ENCODE measurements at regions not wholly inside any gene's neighbourhood (a gene's known extent, or its start where the extent isn't known, plus 50 kb on each side); places are given as distances from the start of the nearest gene placed in this dataset.

DNA sequence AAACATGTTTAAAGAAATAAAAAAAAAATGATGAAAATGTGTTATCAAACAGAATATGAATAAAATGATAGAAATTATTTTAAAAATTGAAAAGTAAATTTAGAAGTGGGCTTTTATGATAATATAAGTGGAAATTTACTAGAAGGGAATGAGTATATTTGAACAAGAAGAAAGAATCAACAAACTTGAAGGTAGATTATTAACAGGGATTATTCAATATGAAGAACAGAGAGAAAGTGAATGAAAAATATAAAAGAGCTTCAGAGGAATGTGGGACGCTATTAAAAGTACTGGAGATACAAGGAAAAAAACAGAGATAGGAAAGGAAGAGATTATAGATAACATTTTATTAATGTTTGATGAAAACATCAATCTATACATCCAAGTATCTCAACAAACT is 1014.4 kb upstream of the CITED2 start:
- H2AFZ ChIP-seq (ENCODE audit: low read depth, low read length): no peak overlapping the region
- no peak overlapping the region for H3K4me2 ChIP-seq (ENCODE audit: low read length)
- no peaks in the 10 kb centered on the region for H3K79me2 ChIP-seq (replicated peaks; ENCODE audit: insufficient read depth, low read length)
- no peak overlapping the region for H3K9ac ChIP-seq (ENCODE audit: low read length)
- H3K27me3 ChIP-seq (ENCODE audit: insufficient read depth, low read depth, low read length): no peaks in the 10 kb centered on the region
- no peaks in the 10 kb centered on the region for H3K36me3 ChIP-seq (ENCODE audit: insufficient read depth, low read length)
- H3K9me2 ChIP-seq (ENCODE audit: insufficient read depth, low read length): no peaks in the 10 kb centered on the region
- no peak for TF ChIP-seq POLR2AphosphoS5 (IDR thresholded peaks at IDR 0.05)
- no peak for TF ChIP-seq SMC3 (conservative IDR thresholded peaks at IDR 0.05; ENCODE audit: poor library complexity)
- TF ChIP-seq EP300 (conservative IDR thresholded peaks at IDR 0.05; ENCODE audit: poor library complexity, severe bottlenecking): no peak
- TF ChIP-seq TAF1 (IDR thresholded peaks at IDR 0.05; ENCODE audit: low read depth): no peak
- H3K9me3 ChIP-seq (ENCODE audit: low read length): peaks cover 5% of the 10 kb centered on the region
- no peak overlapping the region for H3K27ac ChIP-seq (ENCODE audit: low read length)
- H3K4me3 ChIP-seq (ENCODE audit: low read length): no peak overlapping the region
- no peaks in the 10 kb centered on the region for H4K20me1 ChIP-seq (ENCODE audit: insufficient read depth)
- H3F3A ChIP-seq (ENCODE audit: insufficient read depth, low read length, poor library complexity, severe bottlenecking): no peaks in the 10 kb centered on the region

DNA sequence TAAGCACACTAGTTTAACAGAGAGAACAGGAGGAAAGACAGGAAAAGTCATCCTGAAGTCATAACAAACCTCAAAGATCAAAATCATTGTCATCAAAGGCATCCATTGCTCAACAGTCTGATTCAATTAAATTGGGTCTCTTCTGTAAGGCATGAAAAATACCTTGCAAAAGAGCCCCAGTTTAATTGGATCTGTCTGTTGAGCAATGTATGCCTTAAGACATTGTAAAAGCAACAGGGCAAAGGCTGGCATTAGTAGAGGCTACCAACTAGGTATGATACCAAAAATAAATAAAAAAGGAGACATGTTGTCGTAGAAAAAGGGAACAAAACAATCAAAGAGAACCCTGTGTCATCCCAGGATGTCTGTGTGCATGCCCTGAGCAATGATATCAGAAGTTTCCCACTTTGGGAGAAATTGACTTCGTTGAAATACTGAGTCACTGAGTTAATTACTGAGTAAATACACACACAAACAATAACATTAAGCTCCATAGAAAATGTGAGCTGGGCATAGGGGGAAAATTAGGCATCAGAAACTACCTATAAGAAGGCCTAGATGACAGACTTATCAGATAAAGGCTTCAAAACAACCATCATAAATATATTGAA is 1013.8 kb upstream of the CITED2 start:
- no peak for TF ChIP-seq RAD21 (conservative IDR thresholded peaks at IDR 0.05)
- TF ChIP-seq, protein P1, sequence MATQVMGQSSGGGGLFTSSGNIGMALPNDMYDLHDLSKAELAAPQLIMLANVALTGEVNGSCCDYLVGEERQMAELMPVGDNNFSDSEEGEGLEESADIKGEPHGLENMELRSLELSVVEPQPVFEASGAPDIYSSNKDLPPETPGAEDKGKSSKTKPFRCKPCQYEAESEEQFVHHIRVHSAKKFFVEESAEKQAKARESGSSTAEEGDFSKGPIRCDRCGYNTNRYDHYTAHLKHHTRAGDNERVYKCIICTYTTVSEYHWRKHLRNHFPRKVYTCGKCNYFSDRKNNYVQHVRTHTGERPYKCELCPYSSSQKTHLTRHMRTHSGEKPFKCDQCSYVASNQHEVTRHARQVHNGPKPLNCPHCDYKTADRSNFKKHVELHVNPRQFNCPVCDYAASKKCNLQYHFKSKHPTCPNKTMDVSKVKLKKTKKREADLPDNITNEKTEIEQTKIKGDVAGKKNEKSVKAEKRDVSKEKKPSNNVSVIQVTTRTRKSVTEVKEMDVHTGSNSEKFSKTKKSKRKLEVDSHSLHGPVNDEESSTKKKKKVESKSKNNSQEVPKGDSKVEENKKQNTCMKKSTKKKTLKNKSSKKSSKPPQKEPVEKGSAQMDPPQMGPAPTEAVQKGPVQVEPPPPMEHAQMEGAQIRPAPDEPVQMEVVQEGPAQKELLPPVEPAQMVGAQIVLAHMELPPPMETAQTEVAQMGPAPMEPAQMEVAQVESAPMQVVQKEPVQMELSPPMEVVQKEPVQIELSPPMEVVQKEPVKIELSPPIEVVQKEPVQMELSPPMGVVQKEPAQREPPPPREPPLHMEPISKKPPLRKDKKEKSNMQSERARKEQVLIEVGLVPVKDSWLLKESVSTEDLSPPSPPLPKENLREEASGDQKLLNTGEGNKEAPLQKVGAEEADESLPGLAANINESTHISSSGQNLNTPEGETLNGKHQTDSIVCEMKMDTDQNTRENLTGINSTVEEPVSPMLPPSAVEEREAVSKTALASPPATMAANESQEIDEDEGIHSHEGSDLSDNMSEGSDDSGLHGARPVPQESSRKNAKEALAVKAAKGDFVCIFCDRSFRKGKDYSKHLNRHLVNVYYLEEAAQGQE (IDR thresholded peaks at IDR 0.05; ENCODE audit: borderline replicate concordance): no peak
- TF ChIP-seq, protein P2, sequence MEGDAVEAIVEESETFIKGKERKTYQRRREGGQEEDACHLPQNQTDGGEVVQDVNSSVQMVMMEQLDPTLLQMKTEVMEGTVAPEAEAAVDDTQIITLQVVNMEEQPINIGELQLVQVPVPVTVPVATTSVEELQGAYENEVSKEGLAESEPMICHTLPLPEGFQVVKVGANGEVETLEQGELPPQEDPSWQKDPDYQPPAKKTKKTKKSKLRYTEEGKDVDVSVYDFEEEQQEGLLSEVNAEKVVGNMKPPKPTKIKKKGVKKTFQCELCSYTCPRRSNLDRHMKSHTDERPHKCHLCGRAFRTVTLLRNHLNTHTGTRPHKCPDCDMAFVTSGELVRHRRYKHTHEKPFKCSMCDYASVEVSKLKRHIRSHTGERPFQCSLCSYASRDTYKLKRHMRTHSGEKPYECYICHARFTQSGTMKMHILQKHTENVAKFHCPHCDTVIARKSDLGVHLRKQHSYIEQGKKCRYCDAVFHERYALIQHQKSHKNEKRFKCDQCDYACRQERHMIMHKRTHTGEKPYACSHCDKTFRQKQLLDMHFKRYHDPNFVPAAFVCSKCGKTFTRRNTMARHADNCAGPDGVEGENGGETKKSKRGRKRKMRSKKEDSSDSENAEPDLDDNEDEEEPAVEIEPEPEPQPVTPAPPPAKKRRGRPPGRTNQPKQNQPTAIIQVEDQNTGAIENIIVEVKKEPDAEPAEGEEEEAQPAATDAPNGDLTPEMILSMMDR (IDR thresholded peaks at IDR 0.05; ENCODE audit: poor library complexity, severe bottlenecking): no peak
- TF ChIP-seq SMC3 (conservative IDR thresholded peaks at IDR 0.05; ENCODE audit: poor library complexity): no peak
- TF ChIP-seq EP300 (conservative IDR thresholded peaks at IDR 0.05; ENCODE audit: poor library complexity, severe bottlenecking): no peak
- no peak for TF ChIP-seq EZH2 (IDR thresholded peaks at IDR 0.05; ENCODE audit: borderline replicate concordance, insufficient read depth, low read length, poor library complexity, severe bottlenecking)
- TF ChIP-seq MXI1 (conservative IDR thresholded peaks at IDR 0.05; ENCODE audit: poor library complexity, severe bottlenecking): no peak
- TF ChIP-seq POLR2AphosphoS5 (IDR thresholded peaks at IDR 0.05): no peak
- TF ChIP-seq TAF1 (IDR thresholded peaks at IDR 0.05; ENCODE audit: low read depth): no peak
- H3K9ac ChIP-seq (ENCODE audit: low read length): no peak overlapping the region

More for the DNA sequence above, 1013.8 kb upstream of the CITED2 start:
- H3K27me3 ChIP-seq (ENCODE audit: insufficient read depth, low read depth, low read length): no peaks in the 10 kb centered on the region
- H3K4me2 ChIP-seq (ENCODE audit: low read length): no peak overlapping the region
- H3F3A ChIP-seq (ENCODE audit: insufficient read depth, low read length, poor library complexity, severe bottlenecking): no peaks in the 10 kb centered on the region
- H3K79me2 ChIP-seq (replicated peaks; ENCODE audit: insufficient read depth, low read length): no peaks in the 10 kb centered on the region
- peaks cover 5% of the 10 kb centered on the region for H3K9me3 ChIP-seq (ENCODE audit: low read length)
- no peak overlapping the region for H2AFZ ChIP-seq (ENCODE audit: low read depth, low read length)
- H4K20me1 ChIP-seq (ENCODE audit: insufficient read depth): no peaks in the 10 kb centered on the region
- no peak overlapping the region for H3K27ac ChIP-seq (ENCODE audit: low read length)
- H3K9me2 ChIP-seq (ENCODE audit: insufficient read depth, low read length): no peaks in the 10 kb centered on the region
- no peaks in the 10 kb centered on the region for H3K36me3 ChIP-seq (ENCODE audit: insufficient read depth, low read length)
- H3K4me3 ChIP-seq (ENCODE audit: low read length): no peak overlapping the region

All from neural cell (in vitro differentiated cells).